GM23248 (cell line): ENCODE measurements at regions not wholly inside any gene's neighbourhood (a gene's known extent, or its start where the extent isn't known, plus 50 kb on each side); places are given as distances from the start of the nearest gene placed in this dataset.
"Not testable (repeated sequence)": the region's sequence is repeated elsewhere in the genome, so short reads cannot be mapped to it uniquely, and the experiment has no call there.

Experiments
- DNase-seq: peaks from one replicate; pipeline ENCODE4 v3.0.0-alpha.2; 2015
- H2AFZ ChIP-seq: fragments of 200-600 bp; sonication (generic); 2 replicates; pipeline ENCODE4 v1.6.1; 2016; ENCODE audit warnings: antibody characterized with exemption
- H3F3A ChIP-seq: fragments of 200-600 bp; sonication (generic); 2 replicates; pipeline ENCODE4 v1.6.1; 2016; ENCODE audit warnings: mild to moderate bottlenecking, antibody characterized with exemption, mixed run types; ENCODE audit not compliant: insufficient read depth
- H3K27ac ChIP-seq: fragments of 200-600 bp; sonication (generic); 2 replicates; pipeline ENCODE4 v1.5.1; 2016; ENCODE audit warnings: mild to moderate bottlenecking
- H3K27me3 ChIP-seq: fragments of 200-600 bp; sonication (generic); replicated peaks from 2 replicates; pipeline ENCODE4 v1.6.1; 2016; ENCODE audit warnings: mild to moderate bottlenecking; ENCODE audit not compliant: insufficient read depth
- H3K36me3 ChIP-seq: fragments of 200-600 bp; sonication (generic); 2 replicates; pipeline ENCODE4 v1.6.1; 2016; ENCODE audit warnings: low read depth, mild to moderate bottlenecking
- H3K4me1 ChIP-seq: fragments of 200-600 bp; sonication (generic); 2 replicates; pipeline ENCODE4 v1.6.1; 2016; ENCODE audit warnings: mild to moderate bottlenecking; ENCODE audit not compliant: insufficient read depth
- H3K4me2 ChIP-seq: fragments of 200-600 bp; sonication (generic); one replicate; pipeline ENCODE4 v1.6.1; 2016; ENCODE audit warnings: mild to moderate bottlenecking; ENCODE audit not compliant: unreplicated experiment
- H3K4me3 ChIP-seq: fragments of 200-600 bp; sonication (generic); 2 replicates; pipeline ENCODE4 v1.5.1; 2016; ENCODE audit warnings: mild to moderate bottlenecking
- H3K79me2 ChIP-seq: fragments of 200-600 bp; sonication (generic); 2 replicates; pipeline ENCODE4 v1.6.1; 2016; ENCODE audit warnings: mild to moderate bottlenecking; ENCODE audit not compliant: insufficient read depth
- H3K9ac ChIP-seq: fragments of 200-600 bp; sonication (generic); 2 replicates; pipeline ENCODE4 v1.6.1; 2016; ENCODE audit warnings: mild to moderate bottlenecking
- H3K9me2 ChIP-seq: fragments of 200-600 bp; sonication (generic); 2 replicates; pipeline ENCODE4 v1.6.1; 2016; ENCODE audit warnings: mixed run types, mild to moderate bottlenecking, moderate library complexity; ENCODE audit not compliant: insufficient read depth
- H3K9me3 ChIP-seq: fragments of 200-600 bp; sonication (generic); one replicate; pipeline ENCODE4 v1.6.1; 2017; ENCODE audit warnings: low read depth
- H4K20me1 ChIP-seq: fragments of 200-600 bp; sonication (generic); 2 replicates; pipeline ENCODE4 v1.6.0; 2016; ENCODE audit not compliant: insufficient read depth
- EZH2 ChIP-seq: fragments of 200-600 bp; sonication (generic); IDR thresholded peaks from 2 replicates; pipeline ENCODE4 v1.6.1; 2018; ENCODE audit warnings: antibody characterized with exemption, mild to moderate bottlenecking; ENCODE audit not compliant: insufficient read depth, poor library complexity, severe bottlenecking
- EZH2phosphoT487 ChIP-seq: fragments of 200-600 bp; sonication (generic); IDR thresholded peaks from 2 replicates; pipeline ENCODE4 v1.6.1; 2018; ENCODE audit warnings: antibody characterized with exemption, moderate library complexity, mild to moderate bottlenecking, low read depth; ENCODE audit not compliant: insufficient read depth
- WGBS, 2 experiments: methylation state at CpG; one replicate each; pipeline ENCODE4 v1.1.6; 2015 to 2017; ENCODE audit warnings: low lambda C conversion rate in 2 of 2, low coverage in 1 of 2; ENCODE audit errors: missing lambda C conversion rate in 2 of 2; 5-methylcytosine and 5-hydroxymethylcytosine counted together
- in situ Hi-C: fragments of 300-500 bp; cut with MboI; formaldehyde crosslinking; loops from 2 replicates; pipeline ENCODE4 v1.15.0; 2020

DNA sequence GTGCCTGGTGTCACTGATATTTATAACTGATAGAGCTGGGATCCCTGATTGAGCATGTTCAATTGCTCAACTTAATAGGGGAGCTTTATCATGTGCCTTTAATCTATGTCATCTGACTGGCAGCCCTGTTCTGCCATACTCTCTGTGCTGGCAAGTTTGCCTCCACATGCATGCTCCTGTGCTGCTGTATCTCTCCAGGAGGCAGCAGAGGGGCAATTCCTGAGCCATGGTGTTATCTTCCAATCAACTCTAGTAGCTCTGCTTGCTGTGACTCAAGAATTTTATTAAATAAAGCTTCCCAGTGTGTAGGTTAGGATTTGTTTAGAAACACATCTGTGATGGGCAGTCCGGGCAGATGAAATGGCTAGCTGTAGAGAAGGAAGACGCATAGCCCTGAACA is 642.0 kb downstream of the KIF4B start:
- no peaks in the 10 kb centered on the region for H3K79me2 ChIP-seq

DNA sequence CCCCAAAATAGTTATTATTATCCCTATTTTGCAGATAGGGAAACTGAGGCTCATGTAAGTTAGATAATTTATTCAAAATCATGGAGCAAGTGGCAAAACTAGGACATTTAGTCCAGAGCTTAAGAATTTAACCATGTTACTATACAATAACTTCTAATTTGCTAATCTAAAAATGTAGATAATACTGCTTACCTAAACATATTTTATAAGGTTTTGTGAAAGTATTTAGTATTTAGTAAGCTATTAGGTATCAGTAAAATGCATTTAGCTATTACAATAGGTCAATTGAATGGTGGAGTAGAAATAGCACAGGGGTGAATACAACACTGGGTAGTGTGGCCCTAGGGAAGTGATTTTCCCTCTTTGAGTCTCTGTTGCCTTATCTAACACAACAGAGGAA is 648.3 kb downstream of the KIF4B start:
- H2AFZ ChIP-seq = no peak overlapping the region
- H3K27me3 ChIP-seq = no peaks in the 10 kb centered on the region
- TF ChIP-seq EZH2phosphoT487 (no peak), EZH2 (no peak)
- no peaks in the 10 kb centered on the region for H3K9me3 ChIP-seq
- H3F3A ChIP-seq = no peaks in the 10 kb centered on the region
- H3K4me2 ChIP-seq = no peak overlapping the region
- no peaks in the 10 kb centered on the region for H3K4me1 ChIP-seq
- no peaks in the 10 kb centered on the region for H3K36me3 ChIP-seq
- no peaks in the 10 kb centered on the region for H3K79me2 ChIP-seq
- no peak for DNase-seq
- H3K27ac ChIP-seq = no peak overlapping the region
- H3K9me2 ChIP-seq = no peaks in the 10 kb centered on the region
- no peaks in the 10 kb centered on the region for H4K20me1 ChIP-seq
- H3K9ac ChIP-seq = no peak overlapping the region
- H3K4me3 ChIP-seq = no peak overlapping the region
- in situ Hi-C loops = no loop called here

More for the DNA sequence above, 642.0 kb downstream of the KIF4B start:
- Histone ChIP-seq H3K4me3 (no peak overlapping the region), H3K9me3 (no peaks in the 10 kb centered on the region), H3F3A (no peaks in the 10 kb centered on the region), H3K4me2 (no peak overlapping the region), H3K36me3 (no peaks in the 10 kb centered on the region), H3K9me2 (no peaks in the 10 kb centered on the region), H3K27me3 (no peaks in the 10 kb centered on the region), H3K27ac (no peak overlapping the region), H4K20me1 (no peaks in the 10 kb centered on the region), H2AFZ (no peak overlapping the region), H3K9ac (no peak overlapping the region), H3K4me1 (no peaks in the 10 kb centered on the region)
- DNase-seq = no peak
- TF ChIP-seq EZH2phosphoT487 = no peak
- no peak for TF ChIP-seq EZH2
- WGBS, 2 experiments = 42 to 48% methylated on average over 2 of the region's 2 CpGs
- in situ Hi-C loops = no loop called here

DNA sequence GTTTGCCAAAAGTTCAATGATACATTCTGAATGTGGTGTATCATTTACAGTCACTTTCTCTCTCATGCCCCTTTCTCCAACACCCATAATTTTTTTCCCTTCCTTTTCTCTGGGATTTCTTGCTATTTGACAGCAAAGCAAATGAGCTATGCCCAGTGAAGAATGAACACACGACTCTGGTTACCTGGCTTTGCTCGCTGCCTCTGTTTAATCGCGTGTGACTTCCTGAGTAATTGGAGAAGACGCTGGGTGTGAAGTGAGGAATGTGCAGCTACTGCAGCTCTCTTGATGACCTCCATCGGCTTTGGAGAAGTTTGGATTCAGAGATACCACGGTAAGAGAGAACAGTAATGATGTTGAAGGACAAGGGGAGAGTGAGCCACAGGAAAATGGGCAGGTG is 651.8 kb downstream of the KIF4B start:
- no peaks in the 10 kb centered on the region for H3F3A ChIP-seq
- H2AFZ ChIP-seq = no peak overlapping the region
- no peaks in the 10 kb centered on the region for H3K79me2 ChIP-seq
- WGBS, 2 experiments = 31 to 33% methylated on average over 7 of the region's 7 CpGs
- no peaks in the 10 kb centered on the region for H3K27me3 ChIP-seq
- no peaks in the 10 kb centered on the region for H3K36me3 ChIP-seq
- in situ Hi-C loops = no loop called here
- TF ChIP-seq EZH2 (no peak), EZH2phosphoT487 (no peak)
- H3K4me1 ChIP-seq = no peaks in the 10 kb centered on the region
- DNase-seq = no peak
- H4K20me1 ChIP-seq = no peaks in the 10 kb centered on the region
- H3K9me2 ChIP-seq = no peaks in the 10 kb centered on the region
- H3K27ac ChIP-seq = no peak overlapping the region
- H3K9me3 ChIP-seq = no peaks in the 10 kb centered on the region
- no peak overlapping the region for H3K4me2 ChIP-seq
- no peak overlapping the region for H3K9ac ChIP-seq
- no peak overlapping the region for H3K4me3 ChIP-seq

DNA sequence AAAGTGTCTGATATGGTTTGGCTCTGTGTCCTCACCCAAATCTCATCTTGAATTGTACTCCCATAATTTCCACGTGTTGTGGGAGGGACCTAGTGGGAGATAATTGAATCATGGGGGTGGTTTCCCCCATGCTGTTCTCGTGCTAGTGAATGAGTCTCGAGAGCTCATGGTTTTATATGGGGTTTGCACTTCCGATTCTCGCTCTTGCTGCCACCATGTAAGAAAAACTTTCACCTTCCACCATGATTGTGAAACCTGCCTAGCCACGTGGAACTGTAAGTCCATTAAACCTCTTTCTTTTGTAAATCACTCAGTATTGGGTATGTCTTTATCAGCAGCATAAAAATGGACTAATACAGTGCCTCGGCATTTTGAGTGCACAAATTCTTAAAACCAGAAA is 655.0 kb upstream of the SGCD start:
- H3K9ac ChIP-seq, H3K27ac ChIP-seq, DNase-seq, H3K4me1 ChIP-seq, H3K79me2 ChIP-seq, H3K9me2 ChIP-seq, H3K36me3 ChIP-seq, H3K9me3 ChIP-seq, in situ Hi-C loops, H4K20me1 ChIP-seq, H2AFZ ChIP-seq, H3F3A ChIP-seq, H3K4me2 ChIP-seq, H3K4me3 ChIP-seq, H3K27me3 ChIP-seq: not testable (repeated sequence)
- 26 to 31% methylated on average over 7 of the region's 7 CpGs for WGBS, 2 experiments

DNA sequence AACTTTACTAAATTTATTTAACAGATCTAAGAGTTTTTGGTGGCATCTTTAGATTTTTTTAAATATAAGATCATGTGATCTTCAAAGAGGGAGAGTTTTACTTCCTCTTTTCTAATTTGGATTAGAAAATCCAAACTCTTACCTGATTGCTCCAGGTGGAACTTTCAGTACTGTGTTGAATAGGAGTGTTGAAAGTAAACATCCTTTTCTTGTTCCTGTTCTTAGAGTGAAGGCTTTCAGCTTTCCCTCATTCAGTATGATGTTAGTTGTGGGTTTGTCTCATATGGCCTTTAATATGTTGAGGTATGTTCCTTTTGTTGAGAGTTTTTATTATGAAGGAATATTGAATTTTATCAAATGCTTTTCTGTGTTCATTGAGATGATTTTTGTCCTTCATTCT is 650.0 kb upstream of the SGCD start:
- no peak for DNase-seq
- in situ Hi-C loops = no loop called here
- Histone ChIP-seq H3K9me3 (no peaks in the 10 kb centered on the region), H3K9ac (no peak overlapping the region), H3K36me3 (no peaks in the 10 kb centered on the region), H4K20me1 (no peaks in the 10 kb centered on the region), H3K27ac (no peak overlapping the region), H3K4me2 (no peak overlapping the region), H3K4me1 (no peaks in the 10 kb centered on the region), H3K4me3 (no peak overlapping the region), H3K79me2 (no peaks in the 10 kb centered on the region), H3K9me2 (no peaks in the 10 kb centered on the region), H3F3A (no peaks in the 10 kb centered on the region), H2AFZ (no peak overlapping the region), H3K27me3 (no peaks in the 10 kb centered on the region)
- TF ChIP-seq EZH2phosphoT487 = no peak
- TF ChIP-seq EZH2 = no peak
